ENCODE measurements at regions not wholly inside any gene's neighbourhood (a gene's known extent, or its start where the extent isn't known, plus 50 kb on each side); places are given as distances from the start of the nearest gene placed in this dataset.

- H3K9me3 Mint-ChIP-seq: peaks cover 0 to 4% (median 0%) of the 10 kb centered on the region in 7 donors
- H3K4me1 Mint-ChIP-seq: no peaks in the 10 kb centered on the region
- H3K36me3 Mint-ChIP-seq: no peaks in the 10 kb centered on the region
- ATAC-seq (ENCODE audit: low read depth in 2 of 2): no peak
- no peak overlapping the region for H3K27ac Mint-ChIP-seq
- H3K27me3 Mint-ChIP-seq: no peaks in the 10 kb centered on the region
- H3K4me3 Mint-ChIP-seq: no peak overlapping the region
- no peak for DNase-seq
Measured at GRCh38 chr2:106941372-106941993, 55.5 kb upstream of the ST6GAL2 start.

GRCh38 chr2:106943468-106944200 lies 57.7 kb upstream of the ST6GAL2 start:
- DNase-seq: no peak
- H3K4me3 Mint-ChIP-seq: no peak overlapping the region
- H3K4me1 Mint-ChIP-seq: no peaks in the 10 kb centered on the region
- no peaks in the 10 kb centered on the region for H3K36me3 Mint-ChIP-seq
- no peaks in the 10 kb centered on the region for H3K27me3 Mint-ChIP-seq
- H3K9me3 Mint-ChIP-seq: peaks cover 0 to 11% (median 0%) of the 10 kb centered on the region in 7 donors
- ATAC-seq (ENCODE audit: low read depth in 2 of 2): no peak
- no peak overlapping the region for H3K27ac Mint-ChIP-seq

- no peaks in the 10 kb centered on the region for H3K4me1 Mint-ChIP-seq
- H3K27me3 Mint-ChIP-seq: no peaks in the 10 kb centered on the region
- no peak for ATAC-seq (ENCODE audit: low read depth in 2 of 2)
- no peak overlapping the region for H3K4me3 Mint-ChIP-seq
- DNase-seq: no peak
- H3K36me3 Mint-ChIP-seq: no peaks in the 10 kb centered on the region
- H3K9me3 Mint-ChIP-seq: peaks cover 0 to 11% (median 0%) of the 10 kb centered on the region in 7 donors
- no peak overlapping the region for H3K27ac Mint-ChIP-seq
Measured at GRCh38 chr2:106944215-106944614, 58.2 kb upstream of the ST6GAL2 start.

- DNase-seq: no peak
- H3K4me3 Mint-ChIP-seq: no peak overlapping the region
- H3K9me3 Mint-ChIP-seq: peaks cover 1 to 27% (median 9%) of the 10 kb centered on the region in 7 donors
- no peak for ATAC-seq (ENCODE audit: low read depth in 2 of 2)
- H3K27ac Mint-ChIP-seq: no peak overlapping the region
- no peaks in the 10 kb centered on the region for H3K4me1 Mint-ChIP-seq
- no peaks in the 10 kb centered on the region for H3K36me3 Mint-ChIP-seq
- no peaks in the 10 kb centered on the region for H3K27me3 Mint-ChIP-seq
Measured at GRCh38 chr2:106948540-106948939, 62.6 kb upstream of the ST6GAL2 start.

GRCh38 chr2:106953236-106953635 lies 67.3 kb upstream of the ST6GAL2 start:
- no peaks in the 10 kb centered on the region for H3K36me3 Mint-ChIP-seq
- H3K4me1 Mint-ChIP-seq: no peaks in the 10 kb centered on the region
- H3K4me3 Mint-ChIP-seq: no peak overlapping the region
- H3K27me3 Mint-ChIP-seq: no peaks in the 10 kb centered on the region
- H3K9me3 Mint-ChIP-seq: peaks cover 0 to 32% (median 4%) of the 10 kb centered on the region in 7 donors
- no peak for ATAC-seq (ENCODE audit: low read depth in 2 of 2)
- no peak overlapping the region for H3K27ac Mint-ChIP-seq
- no peak for DNase-seq

GRCh38 chr2:106953779-106954178 lies 67.8 kb upstream of the ST6GAL2 start:
- no peak overlapping the region for H3K4me3 Mint-ChIP-seq
- no peak for ATAC-seq (ENCODE audit: low read depth in 2 of 2)
- no peaks in the 10 kb centered on the region for H3K27me3 Mint-ChIP-seq

GRCh38 chr2:106954304-106954703 lies 68.3 kb upstream of the ST6GAL2 start:
- Mint-ChIP-seq H3K4me1 (no peaks in the 10 kb centered on the region), H3K36me3 (no peaks in the 10 kb centered on the region), H3K27me3 (no peaks in the 10 kb centered on the region), H3K27ac (no peak overlapping the region), H3K4me3 (no peak overlapping the region), H3K9me3 (peaks cover 0 to 32% (median 4%) of the 10 kb centered on the region in 7 donors)
- ATAC-seq (ENCODE audit: low read depth in 2 of 2): no peak
- no peak for DNase-seq

More at GRCh38 chr2:106953779-106954178, 67.8 kb upstream of the ST6GAL2 start:
- Mint-ChIP-seq H3K4me1 (no peaks in the 10 kb centered on the region), H3K36me3 (no peaks in the 10 kb centered on the region), H3K9me3 (peaks cover 0 to 32% (median 4%) of the 10 kb centered on the region in 7 donors), H3K27ac (peak overlapping the region in 1 of 6 donors; percentile 60)
- no peak for DNase-seq

GRCh38 chr2:106956416-106956815 lies 70.4 kb upstream of the ST6GAL2 start:
- Mint-ChIP-seq H3K36me3 (no peaks in the 10 kb centered on the region), H3K4me3 (no peak overlapping the region), H3K27ac (no peak overlapping the region), H3K27me3 (no peaks in the 10 kb centered on the region), H3K4me1 (no peaks in the 10 kb centered on the region), H3K9me3 (peaks cover 0 to 18% (median 2%) of the 10 kb centered on the region in 7 donors)
- no peak for DNase-seq
- ATAC-seq (ENCODE audit: low read depth in 2 of 2): no peak

- Mint-ChIP-seq H3K36me3 (no peaks in the 10 kb centered on the region), H3K9me3 (peaks cover 0 to 14% (median 3%) of the 10 kb centered on the region in 7 donors), H3K27me3 (no peaks in the 10 kb centered on the region), H3K4me3 (no peak overlapping the region), H3K27ac (no peak overlapping the region), H3K4me1 (no peaks in the 10 kb centered on the region)
- DNase-seq (no peak), ATAC-seq (ENCODE audit: low read depth in 2 of 2) (no peak)
Measured at GRCh38 chr2:106956879-106957278, 70.9 kb upstream of the ST6GAL2 start.

GRCh38 chr2:106959975-106960682 lies 74.2 kb upstream of the ST6GAL2 start:
- H3K27ac Mint-ChIP-seq: no peak overlapping the region
- no peak overlapping the region for H3K4me3 Mint-ChIP-seq
- H3K9me3 Mint-ChIP-seq: peaks cover 0 to 10% (median 2%) of the 10 kb centered on the region in 7 donors
- no peaks in the 10 kb centered on the region for H3K27me3 Mint-ChIP-seq
- no peak for ATAC-seq (ENCODE audit: low read depth in 2 of 2)
- H3K4me1 Mint-ChIP-seq: no peaks in the 10 kb centered on the region
- no peaks in the 10 kb centered on the region for H3K36me3 Mint-ChIP-seq
- no peak for DNase-seq

GRCh38 chr2:106960683-106961161 lies 74.8 kb upstream of the ST6GAL2 start:
- H3K27ac Mint-ChIP-seq: no peak overlapping the region
- no peak for DNase-seq
- H3K36me3 Mint-ChIP-seq: no peaks in the 10 kb centered on the region
- H3K4me1 Mint-ChIP-seq: no peaks in the 10 kb centered on the region
- no peak for ATAC-seq (ENCODE audit: low read depth in 2 of 2)
- no peak overlapping the region for H3K4me3 Mint-ChIP-seq
- H3K9me3 Mint-ChIP-seq: peaks cover 0 to 10% (median 2%) of the 10 kb centered on the region in 7 donors
- no peaks in the 10 kb centered on the region for H3K27me3 Mint-ChIP-seq

GRCh38 chr2:106961328-106961727 lies 75.4 kb upstream of the ST6GAL2 start:
- no peaks in the 10 kb centered on the region for H3K36me3 Mint-ChIP-seq
- H3K27ac Mint-ChIP-seq: no peak overlapping the region
- H3K4me3 Mint-ChIP-seq: no peak overlapping the region
- no peak for ATAC-seq (ENCODE audit: low read depth in 2 of 2)
- no peaks in the 10 kb centered on the region for H3K27me3 Mint-ChIP-seq
- DNase-seq: no peak
- no peaks in the 10 kb centered on the region for H3K4me1 Mint-ChIP-seq
- peaks cover 0 to 10% (median 2%) of the 10 kb centered on the region in 7 donors for H3K9me3 Mint-ChIP-seq

- Mint-ChIP-seq H3K27me3 (no peaks in the 10 kb centered on the region), H3K27ac (no peak overlapping the region), H3K9me3 (peaks cover 0 to 13% (median 6%) of the 10 kb centered on the region in 7 donors), H3K4me1 (no peaks in the 10 kb centered on the region), H3K36me3 (no peaks in the 10 kb centered on the region), H3K4me3 (no peak overlapping the region)
- ATAC-seq (ENCODE audit: low read depth in 2 of 2): no peak
- no peak for DNase-seq
Measured at GRCh38 chr2:106963156-106963555, 77.2 kb upstream of the ST6GAL2 start.

- H3K4me1 Mint-ChIP-seq: no peaks in the 10 kb centered on the region
- no peaks in the 10 kb centered on the region for H3K36me3 Mint-ChIP-seq
- no peaks in the 10 kb centered on the region for H3K27me3 Mint-ChIP-seq
- ATAC-seq (ENCODE audit: low read depth in 2 of 2): no peak
- peak overlapping the region in 1 of 8 donors; percentile 41 for H3K4me3 Mint-ChIP-seq
- H3K27ac Mint-ChIP-seq: no peak overlapping the region
- DNase-seq: no peak
- peaks cover 0 to 16% (median 7%) of the 10 kb centered on the region in 7 donors for H3K9me3 Mint-ChIP-seq
Measured at GRCh38 chr2:106963893-106964292, 77.9 kb upstream of the ST6GAL2 start.
